ENCODE measurements at regions not wholly inside any gene's neighbourhood (a gene's known extent, or its start where the extent isn't known, plus 50 kb on each side); places are given as distances from the start of the nearest gene placed in this dataset.

- Histone ChIP-seq H3K4me3 (no peak overlapping the region), H3K4me1 (no peaks in the 10 kb centered on the region), H3K36me3 (no peaks in the 10 kb centered on the region), H3K9me3 (no peaks in the 10 kb centered on the region), H3K27me3 (no peaks in the 10 kb centered on the region), H3K27ac (replicated peaks in 1 of 4) (no peak overlapping the region)
- intact Hi-C loops (cut with DNase I): no loop called here
- WGBS: 77% methylated on average over 4 of the region's 4 CpGs
- DNase-seq (ENCODE audit: extremely low spot score): no peak
- TF ChIP-seq CTCF (IDR thresholded peaks at IDR 0.05) (no peak), POLR2A (IDR thresholded peaks at IDR 0.05; ENCODE audit: low read depth) (no peak), POLR2AphosphoS5 (IDR thresholded peaks at IDR 0.05) (no peak), EP300 (IDR thresholded peaks at IDR 0.05) (no peak)
Measured at GRCh38 chr6:24051942-24052589, 73.9 kb upstream of the NRSN1 start.

- Histone ChIP-seq H3K27me3 (no peaks in the 10 kb centered on the region), H3K9me3 (no peaks in the 10 kb centered on the region), H3K27ac (replicated peaks in 1 of 4) (no peak overlapping the region), H3K4me1 (no peaks in the 10 kb centered on the region), H3K4me3 (no peak overlapping the region), H3K36me3 (no peaks in the 10 kb centered on the region)
- no peak for TF ChIP-seq POLR2AphosphoS5 (IDR thresholded peaks at IDR 0.05)
- TF ChIP-seq CTCF (IDR thresholded peaks at IDR 0.05): no peak
- TF ChIP-seq POLR2A (IDR thresholded peaks at IDR 0.05; ENCODE audit: low read depth): no peak
- TF ChIP-seq EP300 (IDR thresholded peaks at IDR 0.05): no peak
- intact Hi-C loops (cut with DNase I): no loop called here
- no peak for DNase-seq (ENCODE audit: extremely low spot score)
- 67% methylated on average over 4 of the region's 4 CpGs for WGBS
Measured at GRCh38 chr6:24052590-24052961, 73.4 kb upstream of the NRSN1 start.

GRCh38 chr6:24053057-24053456, 73.0 kb upstream of the NRSN1 start:
- no peak overlapping the region for H3K4me3 ChIP-seq
- no peaks in the 10 kb centered on the region for H3K9me3 ChIP-seq
- no peak for DNase-seq (ENCODE audit: extremely low spot score)
- H3K27ac ChIP-seq (replicated peaks in 1 of 4): no peak overlapping the region
- TF ChIP-seq POLR2A (IDR thresholded peaks at IDR 0.05; ENCODE audit: low read depth): no peak
- TF ChIP-seq CTCF (IDR thresholded peaks at IDR 0.05): no peak
- TF ChIP-seq EP300 (IDR thresholded peaks at IDR 0.05): no peak
- no peak for TF ChIP-seq POLR2AphosphoS5 (IDR thresholded peaks at IDR 0.05)
- no peaks in the 10 kb centered on the region for H3K27me3 ChIP-seq
- no peaks in the 10 kb centered on the region for H3K4me1 ChIP-seq
- 55% methylated on average over 1 of the region's 1 CpG for WGBS
- no peaks in the 10 kb centered on the region for H3K36me3 ChIP-seq
- intact Hi-C loops (cut with DNase I): no loop called here

DNA sequence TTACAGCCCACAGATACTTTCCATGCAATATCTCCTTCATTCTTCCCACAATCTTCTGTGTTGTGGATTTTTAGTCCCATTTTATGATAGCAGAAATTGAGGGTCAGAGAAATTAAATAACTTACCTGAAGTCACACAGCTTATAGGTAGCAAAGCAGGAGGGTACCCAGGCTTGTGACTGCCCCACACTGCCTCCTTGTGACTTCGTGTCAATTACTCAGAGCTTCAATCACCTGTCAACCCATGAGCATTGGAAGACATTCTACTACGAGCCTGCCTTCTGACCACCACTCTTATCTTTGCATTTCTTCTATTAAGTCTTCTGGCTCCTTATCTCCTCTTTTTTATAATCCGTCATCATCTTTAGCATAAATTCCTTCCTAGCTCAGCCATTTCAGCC, 71.6 kb upstream of the NRSN1 start:
- DNase-seq (ENCODE audit: extremely low spot score): no peak
- Histone ChIP-seq H3K4me3 (no peak overlapping the region), H3K4me1 (no peaks in the 10 kb centered on the region), H3K27me3 (no peaks in the 10 kb centered on the region), H3K36me3 (no peaks in the 10 kb centered on the region), H3K27ac (replicated peaks in 1 of 4) (no peak overlapping the region), H3K9me3 (no peaks in the 10 kb centered on the region)
- intact Hi-C loops (cut with DNase I): no loop called here
- WGBS: 82% methylated on average over 3 of the region's 3 CpGs
- TF ChIP-seq CTCF (IDR thresholded peaks at IDR 0.05): no peak
- TF ChIP-seq POLR2A (IDR thresholded peaks at IDR 0.05; ENCODE audit: low read depth): no peak
- TF ChIP-seq POLR2AphosphoS5 (IDR thresholded peaks at IDR 0.05): no peak
- no peak for TF ChIP-seq EP300 (IDR thresholded peaks at IDR 0.05)

- DNase-seq (ENCODE audit: extremely low spot score): no peak
- H3K4me3 ChIP-seq: no peak overlapping the region
- 92% methylated on average over 4 of the region's 4 CpGs for WGBS
- no peaks in the 10 kb centered on the region for H3K9me3 ChIP-seq
- H3K27me3 ChIP-seq: no peaks in the 10 kb centered on the region
- no peaks in the 10 kb centered on the region for H3K4me1 ChIP-seq
- intact Hi-C loops (cut with DNase I): no loop called here
- no peak overlapping the region for H3K27ac ChIP-seq (replicated peaks in 1 of 4)
- TF ChIP-seq POLR2A (IDR thresholded peaks at IDR 0.05; ENCODE audit: low read depth): no peak
- no peak for TF ChIP-seq POLR2AphosphoS5 (IDR thresholded peaks at IDR 0.05)
- no peak for TF ChIP-seq EP300 (IDR thresholded peaks at IDR 0.05)
- no peak for TF ChIP-seq CTCF (IDR thresholded peaks at IDR 0.05)
- no peaks in the 10 kb centered on the region for H3K36me3 ChIP-seq
Measured at GRCh38 chr6:24056567-24056966, 69.4 kb upstream of the NRSN1 start.

All from esophagus muscularis mucosa (tissue), 4 donors.